Endodermal cell (in vitro differentiated cells): ENCODE measurements at regions not wholly inside any gene's neighbourhood (a gene's known extent, or its start where the extent isn't known, plus 50 kb on each side); places are given as distances from the start of the nearest gene placed in this dataset.

Experiments used
- DNase-seq: peaks from one replicate; pipeline ENCODE4 v3.0.0-alpha.2; 2017
- H3K27ac ChIP-seq: 2 replicates; pipeline ENCODE4 v1.5.1; 2013; ENCODE audit warnings: mild to moderate bottlenecking, low read depth, low read length, moderate library complexity
- H3K27me3 ChIP-seq: 2 replicates; pipeline ENCODE4 v1.6.1; 2013; ENCODE audit warnings: mild to moderate bottlenecking, low read length, moderate library complexity; ENCODE audit not compliant: insufficient read depth, control insufficient read depth, poor library complexity, severe bottlenecking
- H3K36me3 ChIP-seq: 2 replicates; pipeline ENCODE4 v1.7.0; 2013; ENCODE audit warnings: mild to moderate bottlenecking, low read length, moderate library complexity; ENCODE audit not compliant: control insufficient read depth, insufficient read depth
- H3K4me1 ChIP-seq: one replicate; pipeline ENCODE4 v1.7.0; 2013; ENCODE audit warnings: low read length; ENCODE audit not compliant: control insufficient read depth, insufficient read depth
- H3K4me3 ChIP-seq: 2 replicates; pipeline ENCODE4 v1.5.1; 2013; ENCODE audit warnings: mild to moderate bottlenecking, low read length, moderate library complexity
- H3K9ac ChIP-seq: 2 replicates; pipeline ENCODE4 v1.6.1; 2013; ENCODE audit warnings: mild to moderate bottlenecking, low read length, moderate library complexity; ENCODE audit not compliant: poor library complexity, severe bottlenecking; ENCODE audit errors: extremely low read depth
- H3K9me3 ChIP-seq: 2 replicates; pipeline ENCODE4 v1.6.1; 2013; ENCODE audit warnings: mild to moderate bottlenecking, low read length, moderate library complexity; ENCODE audit not compliant: control insufficient read depth
- H3K27ac Mint-ChIP-seq: 2 replicates; pipeline ENCODE4 v1.8.0; 2020; ENCODE audit warnings: mixed read lengths
- H3K27me3 Mint-ChIP-seq: 2 replicates; pipeline ENCODE4 v1.8.0; 2021; ENCODE audit warnings: mild to moderate bottlenecking, mixed read lengths; ENCODE audit not compliant: insufficient read depth
- H3K36me3 Mint-ChIP-seq: 2 replicates; pipeline ENCODE4 v1.8.0; 2020; ENCODE audit warnings: low read depth, mixed read lengths
- H3K4me1 Mint-ChIP-seq: 2 replicates; pipeline ENCODE4 v1.8.0; 2020; ENCODE audit warnings: mixed read lengths
- H3K4me3 Mint-ChIP-seq: 2 replicates; pipeline ENCODE4 v1.8.0; 2020; ENCODE audit warnings: mild to moderate bottlenecking, moderate library complexity, mixed read lengths
- H3K9me3 Mint-ChIP-seq: 2 replicates; pipeline ENCODE4 v1.8.0; 2020; ENCODE audit warnings: mild to moderate bottlenecking, mixed read lengths
- CTCF ChIP-seq: fragments of 200-600 bp; sonication (generic); conservative IDR thresholded peaks from 2 replicates; pipeline ENCODE4 v1.5.0; 2021; ENCODE audit warnings: antibody characterized with exemption, mild to moderate bottlenecking
- WGBS, 2 experiments: methylation state at CpG; one replicate each; pipeline versions ENCODE4 v1.1.5 to v1.1.7; 2013; ENCODE audit warnings: missing lambda C conversion rate in 2 of 2, mixed read lengths in 1 of 2; ENCODE audit not compliant: insufficient coverage in 1 of 2, insufficient read length in 1 of 2; 5-methylcytosine and 5-hydroxymethylcytosine counted together

- WGBS, 2 experiments, result 93 to 98% methylated on average over 3 to 4 of the region's 4 CpGs
- H3K4me3 ChIP-seq, result no peak overlapping the region
- no peak overlapping the region for H3K27ac ChIP-seq
- Mint-ChIP-seq H3K4me1 (peaks cover 20% of the 10 kb centered on the region), H3K36me3 (no peaks in the 10 kb centered on the region), H3K27ac (no peak overlapping the region), H3K9me3 (no peaks in the 10 kb centered on the region), H3K4me3 (no peak overlapping the region), H3K27me3 (no peaks in the 10 kb centered on the region)
- no peak for TF ChIP-seq CTCF
- no peaks in the 10 kb centered on the region for H3K4me1 ChIP-seq
- no peaks in the 10 kb centered on the region for H3K36me3 ChIP-seq
- H3K9ac ChIP-seq, result no peak overlapping the region
- H3K9me3 ChIP-seq, result no peaks in the 10 kb centered on the region
- DNase-seq, result no peak
- H3K27me3 ChIP-seq, result no peaks in the 10 kb centered on the region
Observed at GRCh38 chr3:156029208-156029607, 91.2 kb upstream of the KCNAB1 start.

- Mint-ChIP-seq H3K9me3 (no peaks in the 10 kb centered on the region), H3K36me3 (no peaks in the 10 kb centered on the region), H3K4me1 (peaks cover 14% of the 10 kb centered on the region), H3K27me3 (peaks cover 1% of the 10 kb centered on the region), H3K4me3 (no peak overlapping the region), H3K27ac (peak overlapping the region; percentile 3)
- no peaks in the 10 kb centered on the region for H3K9me3 ChIP-seq
- no peak overlapping the region for H3K9ac ChIP-seq
- 87 to 89% methylated on average over 4 of the region's 4 CpGs for WGBS, 2 experiments
- no peaks in the 10 kb centered on the region for H3K27me3 ChIP-seq
- no peak overlapping the region for H3K4me3 ChIP-seq
- H3K4me1 ChIP-seq, result no peaks in the 10 kb centered on the region
- DNase-seq, result no peak
- H3K36me3 ChIP-seq, result no peaks in the 10 kb centered on the region
- no peak overlapping the region for H3K27ac ChIP-seq
- no peak for TF ChIP-seq CTCF
Observed at GRCh38 chr3:156030723-156031122, 89.7 kb upstream of the KCNAB1 start.

GRCh38 chr3:156033428-156033827 is 87.0 kb upstream of the KCNAB1 start:
- no peaks in the 10 kb centered on the region for H3K9me3 Mint-ChIP-seq
- H3K4me3 Mint-ChIP-seq, result no peak overlapping the region
- WGBS, 2 experiments, result 82 to 96% methylated on average over 4 to 5 of the region's 5 CpGs
- no peaks in the 10 kb centered on the region for H3K4me1 ChIP-seq
- no peaks in the 10 kb centered on the region for H3K36me3 ChIP-seq
- peaks cover 14% of the 10 kb centered on the region for H3K4me1 Mint-ChIP-seq
- H3K27me3 ChIP-seq, result no peaks in the 10 kb centered on the region
- no peak overlapping the region for H3K9ac ChIP-seq
- H3K9me3 ChIP-seq, result no peaks in the 10 kb centered on the region
- no peaks in the 10 kb centered on the region for H3K36me3 Mint-ChIP-seq
- no peak overlapping the region for H3K27ac Mint-ChIP-seq
- H3K27me3 Mint-ChIP-seq, result peaks cover 1% of the 10 kb centered on the region
- no peak for DNase-seq
- H3K27ac ChIP-seq, result no peak overlapping the region
- no peak for TF ChIP-seq CTCF
- H3K4me3 ChIP-seq, result no peak overlapping the region
